SK-N-SH (cell line): ENCODE measurements at regions not wholly inside any gene's neighbourhood (a gene's known extent, or its start where the extent isn't known, plus 50 kb on each side); places are given as distances from the start of the nearest gene placed in this dataset.

Source experiments
- CTCF ChIA-PET: fragments of 300-600, 350-600 bp; formaldehyde crosslinking; extraction: SDS; loops from one replicate; lab custom pipeline; 2021; lab: Yijun Ruan, JAX
- POLR2A ChIA-PET: fragments of 350-600 bp; sonication (Branson Sonifier 250); formaldehyde crosslinking; extraction: SDS; loops from one replicate; lab custom pipeline; 2020; ENCODE audit warnings: antibody characterized with exemption, inconsistent platforms; lab: Yijun Ruan, JAX
- DNase-seq: peaks from one replicate; pipeline ENCODE4 v3.0.0; 2012
- H2AFZ ChIP-seq: fragments of 200-600 bp; sonication (generic); 2 replicates; pipeline ENCODE4 v1.8.1; 2016; ENCODE audit warnings: antibody characterized with exemption, mild to moderate bottlenecking, low read depth
- H3F3A ChIP-seq: fragments of 200-600 bp; sonication (generic); replicated peaks from 2 replicates; pipeline ENCODE3; 2016; ENCODE audit warnings: antibody characterized with exemption, mild to moderate bottlenecking; ENCODE audit not compliant: insufficient read depth
- H3K27ac ChIP-seq, 2 experiments: fragments of 200-500 bp in 1 of 2; fragments of 200-600 bp in 1 of 2; sonication (Bioruptor generic) in 1 of 2; sonication (generic), shearing (Covaris generic) in 1 of 2; 2 replicates each; pipeline versions ENCODE4 v1.5.1 to v1.6.1; 2014 to 2016; ENCODE audit warnings: low read depth in 2 of 2, inconsistent platforms in 1 of 2, low read length in 1 of 2, mild to moderate bottlenecking in 1 of 2, mixed read lengths in 1 of 2
- H3K27me3 ChIP-seq: fragments of 200-600 bp; sonication (generic), shearing (Covaris generic); 2 replicates; pipeline ENCODE4 v1.6.1; 2016; ENCODE audit warnings: mixed run types; ENCODE audit not compliant: insufficient read depth
- H3K36me3 ChIP-seq, 2 experiments: fragments of 200-500 bp in 1 of 2; fragments of 200-600 bp in 1 of 2; sonication (Bioruptor generic) in 1 of 2; sonication (generic) in 1 of 2; replicated peaks in 1 of 2; 2 replicates each; pipeline versions ENCODE3 to v1.5.1; 2014 to 2016; ENCODE audit warnings: low read length in 1 of 2, mild to moderate bottlenecking in 1 of 2; ENCODE audit not compliant: insufficient read depth in 2 of 2, control insufficient read depth in 1 of 2
- H3K4me1 ChIP-seq, 2 experiments: fragments of 200-500 bp in 1 of 2; fragments of 200-600 bp in 1 of 2; sonication (Bioruptor generic) in 1 of 2; sonication (generic), shearing (Covaris generic) in 1 of 2; 2 replicates each; pipeline versions ENCODE4 v1.5.1 to v1.6.1; 2014 to 2016; ENCODE audit warnings: low read depth in 1 of 2, low read length in 1 of 2, mixed run types in 1 of 2; ENCODE audit not compliant: insufficient read depth in 2 of 2, control insufficient read depth in 1 of 2
- H3K4me2 ChIP-seq: fragments of 200-600 bp; sonication (generic), shearing (Covaris generic); 2 replicates; pipeline ENCODE4 v1.6.1; 2017; ENCODE audit warnings: mixed run types
- H3K4me3 ChIP-seq, 2 experiments: fragments of 200-500 bp in 1 of 2; fragments of 200-600 bp in 1 of 2; sonication (Bioruptor generic) in 1 of 2; sonication (generic), shearing (Covaris generic) in 1 of 2; 2 replicates each; pipeline versions ENCODE4 v1.5.1 to v1.8.1; 2014 to 2016; ENCODE audit warnings: low read depth in 2 of 2, inconsistent platforms in 1 of 2, low read length in 1 of 2, mild to moderate bottlenecking in 1 of 2, mixed read lengths in 1 of 2, moderate library complexity in 1 of 2
- H3K79me2 ChIP-seq: fragments of 200-600 bp; sonication (generic); 2 replicates; pipeline ENCODE4 v1.8.1; 2017; ENCODE audit warnings: mild to moderate bottlenecking; ENCODE audit not compliant: insufficient read depth
- H3K9ac ChIP-seq: fragments of 200-600 bp; sonication (generic); 2 replicates; pipeline ENCODE4 v1.6.1; 2017; ENCODE audit warnings: mixed run types
- H3K9me2 ChIP-seq: fragments of 200-600 bp; sonication (generic); 2 replicates; pipeline ENCODE4 v1.6.1; 2017; ENCODE audit warnings: mixed run types
- H3K9me3 ChIP-seq: fragments of 200-600 bp; sonication (generic); 2 replicates; pipeline ENCODE4 v1.6.1; 2017; ENCODE audit warnings: mixed run types, mild to moderate bottlenecking, moderate library complexity
- H4K20me1 ChIP-seq: fragments of 200-600 bp; sonication (generic); 2 replicates; pipeline ENCODE4 v1.6.1; 2017; ENCODE audit warnings: mild to moderate bottlenecking, mixed run types; ENCODE audit not compliant: insufficient read depth
- CHD2 ChIP-seq: fragments of 150-350 bp; IDR thresholded peaks from 2 replicates; pipeline ENCODE4 v1.6.1; 2018; ENCODE audit warnings: low read length; ENCODE audit not compliant: partially characterized antibody
- CTCF ChIP-seq: fragments of 200-600 bp; sonication (generic); IDR thresholded peaks from 2 replicates; pipeline ENCODE4 v1.6.1; 2017; ENCODE audit warnings: antibody characterized with exemption, mild to moderate bottlenecking, moderate library complexity
- ELF1 ChIP-seq: IDR thresholded peaks from 2 replicates; pipeline ENCODE4 v1.4.0; 2012
- EP300 ChIP-seq, 2 experiments: IDR thresholded peaks; 2 replicates each; pipeline versions ENCODE4 v1.4.0 to v1.6.1; 2012; ENCODE audit warnings: borderline replicate concordance in 1 of 2, low read depth in 1 of 2, low read length in 1 of 2
- FOXM1 ChIP-seq: IDR thresholded peaks from 2 replicates; pipeline ENCODE4 v1.4.0; 2012; ENCODE audit warnings: low read depth, mild to moderate bottlenecking
- IRF3 ChIP-seq: fragments of 150-350 bp; IDR thresholded peaks from 2 replicates; pipeline ENCODE4 v1.6.1; 2016; ENCODE audit warnings: mild to moderate bottlenecking, low read depth, low read length
- JUND ChIP-seq: IDR thresholded peaks from 2 replicates; pipeline ENCODE4 v1.4.0; 2012
- MAX ChIP-seq: IDR thresholded peaks from 2 replicates; pipeline ENCODE4 v1.4.0; 2012; ENCODE audit warnings: low read depth
- NFIC ChIP-seq: IDR thresholded peaks from 2 replicates; pipeline ENCODE4 v1.4.0; 2012; ENCODE audit warnings: borderline replicate concordance
- NRF1 ChIP-seq: IDR thresholded peaks from 2 replicates; pipeline ENCODE4 v1.6.1; 2012; ENCODE audit warnings: low read depth, mild to moderate bottlenecking, low read length
- POLR2AphosphoS5 ChIP-seq: IDR thresholded peaks from 2 replicates; pipeline ENCODE4 v1.6.1; 2012; ENCODE audit warnings: low read depth, low read length
- RAD21 ChIP-seq: IDR thresholded peaks from 2 replicates; pipeline ENCODE4 v1.6.1; 2012; ENCODE audit warnings: mild to moderate bottlenecking, low read length
- REST ChIP-seq: IDR thresholded peaks from 2 replicates; pipeline ENCODE4 v1.6.1; 2012; ENCODE audit warnings: mild to moderate bottlenecking, low read depth, low read length, moderate library complexity
- RFX5 ChIP-seq: IDR thresholded peaks from 2 replicates; pipeline ENCODE4 v1.6.1; 2012; ENCODE audit warnings: mild to moderate bottlenecking, improper control_type of control experiment, low read length
- SMC3 ChIP-seq: IDR thresholded peaks from 2 replicates; pipeline ENCODE4 v1.6.1; 2012; ENCODE audit warnings: low read depth, low read length, improper control_type of control experiment
- TAF1 ChIP-seq: IDR thresholded peaks from 2 replicates; pipeline ENCODE4 v1.6.1; 2012; ENCODE audit warnings: low read depth, mild to moderate bottlenecking, low read length, moderate library complexity, borderline replicate concordance
- TCF12 ChIP-seq: IDR thresholded peaks from 2 replicates; pipeline ENCODE4 v1.4.0; 2012
- TEAD4 ChIP-seq: IDR thresholded peaks from 2 replicates; pipeline ENCODE4 v1.4.0; 2012; ENCODE audit warnings: mild to moderate bottlenecking, borderline replicate concordance; ENCODE audit not compliant: insufficient read depth
- YY1 ChIP-seq: IDR thresholded peaks from 2 replicates; pipeline ENCODE4 v1.4.0; 2012; ENCODE audit warnings: low read depth, mild to moderate bottlenecking
- WGBS: methylation state at CpG from one replicate; pipeline ENCODE4 v1.1.6; 2017; ENCODE audit warnings: low lambda C conversion rate; 5-methylcytosine and 5-hydroxymethylcytosine counted together

GRCh38 chr2:59884166-59884565, 669.3 kb downstream of the BCL11A start:
- DNase-seq: no peak
- Histone ChIP-seq H3K27me3 (no peaks in the 10 kb centered on the region), H3K36me3 (no peaks in the 10 kb centered on the region), H3K79me2 (no peaks in the 10 kb centered on the region), H3F3A (no peaks in the 10 kb centered on the region), H3K9ac (no peak overlapping the region), H4K20me1 (no peaks in the 10 kb centered on the region), H3K9me3 (no peaks in the 10 kb centered on the region), H3K27ac (no peak overlapping the region), H3K9me2 (no peaks in the 10 kb centered on the region), H3K4me2 (no peak overlapping the region), H3K4me3 (no peak overlapping the region), H2AFZ (no peak overlapping the region), H3K4me1 (no peaks in the 10 kb centered on the region)
- 7% methylated on average over 2 of the region's 2 CpGs for WGBS
- CTCF ChIA-PET: interaction anchor here (1.0 kb wide), 1 partner anchor 17 kb away, joined by 3 read pairs; no protein-coding TSS in a partner anchor
- POLR2A ChIA-PET: no interaction called here
- TF ChIP-seq EP300 (IDR thresholded peaks at IDR 0.05; ENCODE audit: borderline replicate concordance in 1 of 2, low read depth in 1 of 2, low read length in 1 of 2): no peak
- TF ChIP-seq CTCF: no peak
- TF ChIP-seq NRF1: no peak
- no peak for TF ChIP-seq POLR2AphosphoS5

GRCh38 chr2:59882822-59883221, 670.6 kb downstream of the BCL11A start:
- Histone ChIP-seq H3K27ac (no peak overlapping the region), H3K4me2 (no peak overlapping the region), H4K20me1 (no peaks in the 10 kb centered on the region), H3K36me3 (no peaks in the 10 kb centered on the region), H3K4me1 (no peaks in the 10 kb centered on the region), H3K27me3 (no peaks in the 10 kb centered on the region), H3K79me2 (no peaks in the 10 kb centered on the region), H3K9me3 (no peaks in the 10 kb centered on the region), H2AFZ (no peak overlapping the region), H3K9ac (no peak overlapping the region), H3K9me2 (no peaks in the 10 kb centered on the region), H3K4me3 (no peak overlapping the region), H3F3A (no peaks in the 10 kb centered on the region)
- DNase-seq: no peak
- no peak for TF ChIP-seq ELF1
- TF ChIP-seq FOXM1: no peak
- no peak for TF ChIP-seq MAX
- no peak for TF ChIP-seq SMC3
- no peak for TF ChIP-seq YY1
- TF ChIP-seq TEAD4: no peak
- no peak for TF ChIP-seq POLR2AphosphoS5
- TF ChIP-seq EP300 (IDR thresholded peaks at IDR 0.05; ENCODE audit: borderline replicate concordance in 1 of 2, low read depth in 1 of 2, low read length in 1 of 2): no peak
- TF ChIP-seq NFIC: no peak
- TF ChIP-seq REST: no peak
- TF ChIP-seq JUND: no peak
- no peak for TF ChIP-seq IRF3
- TF ChIP-seq TAF1: no peak
- TF ChIP-seq RAD21: no peak
- no peak for TF ChIP-seq CHD2
- TF ChIP-seq TCF12: no peak
- TF ChIP-seq RFX5: no peak
- POLR2A ChIA-PET: no interaction called here
- CTCF ChIA-PET: no interaction called here
- 32% methylated on average over 2 of the region's 2 CpGs for WGBS
